Medulla oblongata (tissue), 1 donor: ENCODE measurements at regions not wholly inside any gene's neighbourhood (a gene's known extent, or its start where the extent isn't known, plus 50 kb on each side); places are given as distances from the start of the nearest gene placed in this dataset.

Experiments used
- DNase-seq: peaks from one replicate; pipeline ENCODE4 v3.0.0-alpha.2; 2015; ENCODE audit errors: extremely low spot score

DNA sequence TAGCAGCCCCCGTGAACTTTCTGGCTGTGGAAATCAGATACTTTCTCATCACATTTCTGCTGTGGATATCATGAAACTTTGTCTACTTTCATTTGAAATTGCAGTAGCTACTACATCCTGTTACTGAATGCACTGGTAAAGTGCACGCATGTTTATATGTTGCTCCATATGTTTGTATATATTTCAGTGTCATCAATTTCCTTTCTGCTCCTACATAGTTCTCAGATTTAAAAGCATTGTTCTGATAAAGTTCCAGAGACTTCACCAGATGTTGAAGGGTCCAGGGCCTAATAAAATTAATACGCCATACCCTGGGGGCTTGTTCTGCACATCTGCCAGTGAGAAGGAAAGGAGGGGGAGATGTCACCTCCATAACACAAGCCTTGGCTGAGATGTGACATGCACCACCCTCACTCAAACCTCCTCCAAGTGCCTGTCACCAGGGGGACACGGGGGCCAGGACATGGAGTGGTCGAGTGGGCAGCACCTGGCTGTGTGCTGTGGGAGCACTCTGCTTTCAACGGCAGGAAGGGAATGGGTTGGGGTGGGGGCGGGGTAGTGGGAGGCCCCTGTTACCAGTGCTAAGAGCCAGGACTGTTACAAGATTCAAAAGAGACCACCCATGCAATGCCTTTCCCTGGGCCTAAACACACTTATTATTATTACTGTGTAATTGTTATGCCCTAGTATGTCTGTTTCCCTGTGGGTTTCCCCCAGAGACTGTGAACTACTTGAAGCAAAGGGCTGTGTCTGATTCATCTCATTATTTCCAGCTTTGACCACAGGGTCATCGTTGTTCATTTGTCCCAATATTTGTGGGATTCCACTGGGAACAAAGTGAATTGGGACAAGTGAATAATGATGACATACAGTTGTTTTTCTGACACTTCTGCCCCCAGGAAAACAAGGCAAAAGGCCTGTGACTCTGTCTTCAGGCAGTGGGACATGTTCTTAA, 193.4 kb downstream of the FOXL1 start:
- no peak for DNase-seq

DNA sequence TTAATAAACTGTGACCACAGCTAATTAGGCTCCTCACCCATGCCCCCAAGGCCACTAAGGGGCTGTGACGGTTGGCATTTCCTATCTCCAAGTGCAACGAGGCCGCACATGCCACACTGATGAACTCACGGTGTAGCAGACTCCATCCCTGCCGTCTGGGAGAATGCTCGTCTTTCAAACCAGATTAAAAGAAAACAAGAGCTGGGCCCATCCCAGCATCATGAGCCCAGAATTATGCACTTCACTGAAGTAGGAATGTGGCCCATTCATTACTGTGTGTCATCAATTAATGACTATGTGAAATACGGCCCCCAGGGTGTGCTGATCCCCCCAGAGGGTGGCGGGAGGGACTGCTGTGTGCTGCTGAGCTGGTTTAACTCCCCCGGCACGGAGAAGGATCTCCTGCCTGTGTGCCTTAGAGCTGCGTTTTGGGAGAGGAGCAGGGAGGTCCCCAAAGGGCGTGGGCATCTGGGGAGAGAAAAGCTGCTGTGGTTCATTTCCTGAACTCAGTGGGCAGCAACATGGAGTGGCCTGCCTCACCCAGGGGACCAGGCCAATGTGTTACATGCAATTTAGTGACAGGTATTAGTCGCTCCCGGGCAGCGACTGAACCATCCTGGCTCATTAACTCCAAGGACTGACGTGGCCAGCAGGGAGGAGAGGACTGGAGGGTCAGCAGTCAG, 194.5 kb downstream of the FOXL1 start:
- no peak for DNase-seq

DNA sequence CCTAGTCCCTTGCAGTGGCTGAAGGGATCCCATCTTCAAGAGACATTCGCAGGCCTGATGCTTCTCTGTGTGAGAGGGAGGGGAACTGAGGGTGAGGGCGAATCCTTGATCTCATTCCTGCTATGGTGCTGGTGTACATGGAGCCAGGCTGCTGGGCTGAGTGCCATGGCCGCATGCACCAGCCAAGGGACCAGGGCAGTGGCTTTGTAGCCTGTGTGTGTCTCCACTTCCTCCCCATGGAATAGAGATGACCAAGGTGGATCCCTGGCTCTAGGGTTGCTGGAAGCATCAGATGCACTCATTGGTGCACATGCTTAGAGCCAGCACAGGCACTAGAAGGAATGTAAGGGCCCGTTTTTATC, 195.0 kb downstream of the FOXL1 start:
- DNase-seq, result no peak

DNA sequence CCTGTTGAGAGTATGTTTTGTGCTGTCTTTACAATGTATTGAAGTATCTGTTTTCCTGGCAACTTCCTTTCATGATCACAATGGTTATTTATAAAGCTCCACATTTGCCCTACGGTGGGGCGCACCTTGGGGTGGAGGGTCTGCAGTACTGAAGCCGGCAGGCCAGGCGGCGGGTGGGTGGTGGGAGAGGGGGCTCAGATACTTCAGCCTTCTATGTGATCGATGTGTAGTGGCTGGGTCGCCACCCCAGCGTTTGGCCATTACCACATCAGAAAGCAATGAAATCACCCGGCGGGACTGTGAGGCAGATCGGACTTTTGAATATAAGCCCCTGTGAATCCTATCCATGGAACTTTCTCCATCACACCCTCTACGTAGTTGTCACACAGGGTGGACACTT, 196.6 kb downstream of the FOXL1 start:
- DNase-seq, result no peak

DNA sequence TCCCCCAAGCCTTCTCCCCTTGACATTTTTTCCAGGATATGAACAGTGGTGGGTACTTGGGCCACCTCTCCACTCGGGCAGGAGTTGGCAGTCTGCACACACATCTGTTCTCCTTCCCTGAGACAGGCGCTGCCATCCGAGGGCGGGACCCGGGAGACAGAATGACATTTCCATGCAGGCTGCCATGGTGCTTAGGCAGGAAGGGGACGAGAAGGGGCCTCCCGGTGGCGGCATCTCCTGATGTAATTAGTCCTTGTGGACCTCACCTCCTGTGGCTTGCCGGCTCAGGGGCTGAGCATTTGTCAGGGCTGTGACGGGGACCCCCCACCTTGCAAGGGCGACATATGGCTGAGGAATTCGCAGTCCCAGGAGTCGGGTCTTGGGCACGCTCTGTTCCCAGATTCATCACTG, 197.2 kb downstream of the FOXL1 start:
- no peak for DNase-seq

DNA sequence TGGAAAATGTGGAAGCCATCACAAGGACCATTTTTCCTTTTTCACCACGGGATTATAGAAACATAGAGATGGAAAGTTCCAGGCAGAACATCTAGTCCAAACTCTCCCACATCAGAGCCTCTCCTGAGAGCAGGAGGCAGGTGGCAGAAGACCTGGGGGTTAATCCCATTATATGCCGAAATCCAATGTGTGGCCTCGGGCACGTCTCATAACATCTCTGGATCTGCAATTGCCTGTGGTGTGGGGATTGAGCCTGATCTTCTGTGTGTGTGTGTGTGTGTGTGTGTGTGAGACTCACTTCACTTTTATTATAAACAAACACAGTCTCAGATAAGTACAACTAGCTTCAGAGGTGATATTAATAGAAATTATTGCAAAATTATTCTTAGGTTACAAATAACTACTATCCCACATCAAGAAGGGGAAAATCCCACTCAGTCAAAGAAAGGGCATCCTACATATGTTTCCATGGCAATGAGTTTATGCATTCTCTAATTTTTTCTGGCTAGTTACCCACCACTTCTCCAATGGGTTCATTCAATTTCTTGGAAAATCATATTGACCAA, 199.1 kb downstream of the FOXL1 start:
- no peak for DNase-seq

DNA sequence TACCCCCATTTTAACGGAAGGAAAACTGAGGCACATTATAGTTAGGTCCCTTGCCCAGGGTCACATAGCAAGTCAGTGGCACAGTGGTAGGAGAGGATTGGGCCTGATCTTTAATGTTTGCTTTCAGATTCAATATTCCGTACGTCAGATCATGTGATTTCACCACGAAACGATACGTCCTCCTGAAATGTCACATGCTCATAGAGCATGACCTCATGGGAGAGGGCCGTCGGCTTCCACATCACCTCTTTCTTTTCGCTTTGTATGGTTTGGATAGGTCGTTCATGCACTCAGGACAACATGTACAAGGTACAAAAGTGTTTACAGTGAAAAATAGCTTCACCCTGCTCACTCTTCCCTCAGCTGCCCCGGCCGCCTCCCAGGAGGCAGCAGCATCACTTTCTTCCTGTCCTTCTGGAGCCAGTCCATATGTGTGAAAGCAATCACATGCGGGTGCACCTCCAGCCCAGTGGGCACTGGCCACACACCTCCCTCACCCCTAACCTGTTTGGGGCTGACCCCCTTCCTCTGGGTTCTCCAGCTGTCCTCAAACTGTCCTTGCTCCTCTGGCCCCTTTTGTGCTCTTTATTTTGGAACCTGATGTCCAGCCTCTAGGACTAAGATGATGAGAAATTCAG, 199.9 kb downstream of the FOXL1 start:
- no peak for DNase-seq

DNA sequence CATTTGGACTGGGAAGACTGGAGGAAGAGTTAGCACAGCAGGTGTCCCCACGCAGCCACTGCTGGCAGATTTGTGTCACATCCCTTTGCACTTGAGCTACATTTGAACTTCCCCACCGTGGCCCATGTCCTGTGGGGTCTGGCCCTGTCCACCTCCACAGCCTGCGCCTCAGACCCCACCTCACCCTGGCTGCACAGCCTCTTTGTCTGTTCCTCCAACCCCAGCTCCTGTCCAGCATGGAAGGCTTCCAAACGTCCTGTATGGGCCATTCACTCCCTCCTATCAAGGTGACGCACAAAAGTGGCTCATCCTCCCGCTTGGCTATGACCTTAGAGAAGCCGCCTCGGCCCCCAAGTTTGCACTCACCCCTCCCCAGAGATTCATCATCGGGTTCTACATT, 200.6 kb downstream of the FOXL1 start:
- DNase-seq, result no peak

DNA sequence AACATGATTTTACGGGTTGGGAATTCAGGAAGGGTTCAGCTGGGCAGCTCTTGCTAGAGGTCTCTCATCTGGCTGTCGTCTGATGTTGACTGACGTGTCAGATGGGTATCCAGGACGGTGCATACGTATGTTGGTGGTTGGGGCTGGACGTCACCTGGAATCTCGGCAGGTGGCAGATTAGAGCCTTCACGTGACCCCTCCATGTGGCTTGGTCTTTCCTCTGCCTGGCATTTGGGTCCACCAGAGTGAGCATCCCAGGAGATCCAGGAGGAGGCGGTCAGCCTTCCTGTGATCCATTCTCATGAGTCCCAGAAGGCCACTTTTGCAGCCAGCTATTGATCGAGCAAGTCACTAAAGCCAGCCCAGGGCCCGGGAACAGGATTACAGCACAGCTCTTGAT, 202.7 kb downstream of the FOXL1 start:
- no peak for DNase-seq

DNA sequence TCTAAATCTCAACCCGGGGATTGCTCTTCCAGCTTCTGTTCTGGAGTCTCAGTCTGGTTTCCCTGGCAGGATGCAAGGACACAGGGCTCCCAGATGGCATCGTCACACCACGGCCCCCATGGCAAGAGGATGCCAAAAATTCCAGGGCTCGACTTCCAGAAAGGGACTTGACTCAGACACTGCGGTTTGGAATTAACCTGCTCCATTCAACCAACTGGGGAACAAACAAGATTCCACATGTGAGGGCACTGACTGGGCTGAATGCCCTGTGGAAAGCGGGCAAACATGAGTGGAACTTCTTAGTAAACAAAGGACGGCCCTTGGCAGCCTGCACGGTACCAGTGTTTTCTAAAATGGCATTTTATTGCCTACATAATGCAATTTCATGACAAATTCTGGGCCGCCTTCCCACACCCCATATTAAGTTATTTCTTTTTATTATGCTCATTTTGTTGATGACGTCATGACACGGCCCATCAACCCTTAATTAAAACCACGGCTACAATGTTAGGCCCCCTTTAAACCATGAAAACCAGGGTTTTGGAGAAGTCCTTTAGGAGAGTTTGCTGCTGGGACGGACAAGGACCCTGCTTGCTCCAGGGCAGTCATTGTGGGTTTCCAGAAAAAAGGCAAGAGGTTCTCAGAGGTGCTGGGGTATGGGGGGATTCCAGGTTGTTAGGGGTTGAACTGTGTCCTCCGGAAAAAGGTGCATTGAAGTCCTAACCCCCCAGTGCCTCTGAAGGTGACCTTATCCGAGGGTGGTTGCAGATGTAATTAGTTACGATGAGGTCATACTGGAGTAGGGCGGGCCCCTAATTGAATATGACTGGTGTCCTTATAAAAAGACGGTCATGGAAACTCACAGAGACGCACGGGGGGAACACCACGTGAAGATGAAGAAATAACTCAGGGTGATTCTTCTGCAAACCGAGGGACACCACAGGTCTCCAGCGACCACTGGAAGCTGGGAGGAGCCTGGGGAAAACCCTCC, 205.6 kb downstream of the FOXL1 start:
- DNase-seq, result peak; percentile 38

DNA sequence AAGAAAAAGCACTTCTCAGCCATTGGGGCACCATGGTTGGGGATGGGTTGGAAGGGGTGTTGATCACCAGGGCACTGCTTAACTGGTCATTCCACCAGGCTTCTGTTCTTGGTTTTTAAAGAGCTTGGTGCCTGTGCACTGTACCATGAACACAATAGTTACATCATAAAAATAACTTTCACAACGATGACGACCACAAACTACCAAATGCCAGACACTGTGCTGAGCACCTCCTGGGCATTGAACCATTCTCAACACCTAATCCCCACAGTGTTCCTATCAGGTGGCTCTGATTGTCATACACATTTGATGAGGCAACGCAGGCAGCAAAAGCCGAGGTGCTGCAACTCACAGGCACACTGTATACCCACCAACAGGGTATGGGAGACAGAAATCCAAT, 208.0 kb downstream of the FOXL1 start:
- DNase-seq, result no peak

DNA sequence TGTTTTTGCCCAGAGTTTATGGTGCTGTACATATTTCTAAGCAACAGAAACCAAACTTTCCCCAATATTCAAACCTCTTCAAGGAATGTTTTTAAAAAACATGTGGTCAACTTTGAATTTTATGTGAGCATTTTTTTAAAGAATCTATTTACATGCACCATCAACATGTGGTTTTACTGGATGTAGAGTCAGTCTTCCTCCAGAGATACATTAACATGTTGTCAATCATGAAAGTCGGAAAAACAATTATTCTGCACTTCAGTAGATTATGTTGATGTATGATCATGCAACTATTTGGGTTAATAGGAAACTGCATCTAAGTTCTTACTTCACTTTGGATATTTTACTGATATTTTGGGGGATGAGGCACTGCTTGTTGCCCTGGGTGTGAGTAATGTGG, 208.6 kb downstream of the FOXL1 start:
- DNase-seq, result no peak

DNA sequence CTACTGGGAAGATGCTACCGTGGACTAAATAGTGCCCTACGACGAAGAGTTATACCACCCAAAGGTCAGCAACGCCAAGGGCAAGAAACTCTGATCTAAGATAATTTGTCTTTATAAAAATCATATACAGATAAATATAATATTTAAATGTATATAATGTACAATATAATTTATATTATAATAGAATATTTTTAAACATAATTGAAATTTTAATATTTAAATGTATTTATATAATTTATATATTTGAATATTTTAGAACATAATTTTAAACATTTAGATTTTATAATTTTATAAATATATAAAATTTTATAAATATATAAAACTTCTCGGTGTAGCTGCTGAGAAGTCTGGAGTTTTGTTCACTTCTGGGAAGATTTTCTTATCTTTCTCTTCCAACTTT, 209.2 kb downstream of the FOXL1 start:
- DNase-seq, result no peak

DNA sequence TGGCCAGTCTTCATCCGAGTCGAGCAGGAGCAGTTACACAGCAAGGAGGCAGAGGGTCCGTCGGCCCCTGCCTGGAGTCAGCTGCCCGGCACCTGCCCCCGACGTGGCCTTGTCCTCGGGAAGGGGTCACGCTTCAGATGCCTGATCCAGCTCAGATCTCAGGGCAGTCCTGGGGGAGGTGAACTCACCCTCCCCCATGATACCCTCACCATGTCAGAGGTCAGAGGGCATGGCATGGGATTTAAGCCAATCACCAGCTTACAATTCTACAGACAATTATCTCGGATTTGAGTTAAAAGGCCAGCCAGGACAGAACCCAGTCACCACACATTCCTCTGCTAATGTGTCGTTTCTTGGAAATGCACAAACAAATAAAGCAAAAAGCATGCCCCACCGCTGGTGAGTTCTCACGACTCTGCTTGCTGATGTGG, 211.3 kb downstream of the FOXL1 start:
- no peak for DNase-seq

DNA sequence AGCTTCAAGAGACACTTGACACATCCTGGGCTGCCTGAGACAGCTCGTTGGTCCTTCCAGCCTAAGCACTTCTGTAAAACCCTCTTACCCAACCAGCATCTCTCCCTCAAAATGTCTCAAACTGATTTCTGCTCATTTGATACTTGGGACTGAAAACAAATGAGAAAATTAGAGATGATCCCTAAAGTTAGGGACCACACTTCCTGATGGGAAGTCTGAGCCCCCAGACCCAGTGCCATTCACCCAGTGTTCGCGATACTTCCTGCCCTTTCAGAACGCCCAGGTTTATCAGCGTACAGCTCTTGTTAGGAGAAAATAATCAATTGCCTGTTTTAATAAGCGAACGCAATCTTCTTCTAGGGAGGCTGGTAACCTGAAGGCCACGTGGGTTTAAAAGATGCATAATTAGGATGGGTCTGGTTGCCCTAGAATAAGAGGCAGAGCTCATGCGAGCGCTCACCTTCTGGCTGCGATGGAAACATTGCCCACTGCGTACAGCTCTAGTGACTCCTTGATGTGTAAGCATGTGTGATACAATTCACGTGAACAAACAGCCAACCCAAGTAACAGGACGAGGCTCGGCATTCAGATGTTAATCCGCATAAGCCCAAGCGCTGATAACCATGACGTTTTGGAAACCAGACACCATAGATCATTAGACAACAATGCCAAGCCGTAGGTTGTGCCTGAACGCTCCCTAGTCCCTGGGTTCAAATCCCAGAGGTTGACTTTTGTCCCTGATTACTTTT, 213.1 kb downstream of the FOXL1 start:
- DNase-seq, result no peak

DNA sequence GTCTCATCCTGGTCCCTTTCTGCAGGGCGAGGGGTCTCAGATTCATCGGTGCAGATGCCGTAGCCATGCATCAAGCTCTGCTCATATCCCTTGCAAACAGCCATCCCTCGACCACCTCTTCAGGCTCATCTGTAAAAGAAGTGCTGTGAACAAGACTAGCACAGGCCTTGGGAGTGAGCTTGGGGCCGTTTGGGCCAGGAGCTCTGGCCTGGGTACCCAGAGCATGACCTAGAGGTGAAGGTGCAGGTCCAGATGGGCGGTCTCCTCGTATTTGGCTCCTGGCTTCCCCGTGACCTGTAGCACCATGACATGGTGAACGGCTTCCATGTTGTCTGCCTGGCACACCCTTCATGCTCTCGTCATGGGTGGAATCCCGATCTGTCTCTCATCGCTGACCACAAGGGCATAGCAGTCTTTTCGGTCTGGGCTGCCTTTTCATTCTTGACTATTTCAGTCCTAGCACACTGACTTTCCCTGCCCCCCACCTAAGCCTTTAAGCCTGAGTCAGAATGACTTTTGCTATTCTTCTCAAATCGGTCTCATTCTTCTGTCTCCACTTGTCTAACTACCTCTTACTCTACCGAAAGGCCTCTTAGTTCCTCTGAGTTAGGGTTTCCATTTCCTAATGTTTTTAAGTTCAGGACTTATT, 216.0 kb downstream of the FOXL1 start:
- DNase-seq, result no peak

DNA sequence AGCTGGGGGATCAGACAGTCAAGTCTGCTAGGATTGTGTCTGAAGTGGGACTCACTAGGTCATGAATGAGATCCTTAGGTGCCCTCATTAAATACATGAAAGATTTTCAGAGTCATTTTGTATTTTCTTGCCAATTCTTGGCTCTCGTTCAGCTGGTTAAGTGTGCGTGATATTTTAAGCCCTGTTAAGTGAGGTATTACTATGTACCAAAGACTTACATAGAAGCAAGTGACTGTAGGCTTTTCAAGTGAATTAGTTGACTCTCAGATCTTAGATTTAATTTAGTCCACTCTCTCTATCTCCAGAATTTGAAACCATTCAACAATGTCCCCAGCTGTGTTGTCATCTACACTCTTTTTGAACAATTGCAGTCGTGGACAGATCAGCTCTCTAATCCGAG, 219.4 kb downstream of the FOXL1 start:
- DNase-seq, result no peak

DNA sequence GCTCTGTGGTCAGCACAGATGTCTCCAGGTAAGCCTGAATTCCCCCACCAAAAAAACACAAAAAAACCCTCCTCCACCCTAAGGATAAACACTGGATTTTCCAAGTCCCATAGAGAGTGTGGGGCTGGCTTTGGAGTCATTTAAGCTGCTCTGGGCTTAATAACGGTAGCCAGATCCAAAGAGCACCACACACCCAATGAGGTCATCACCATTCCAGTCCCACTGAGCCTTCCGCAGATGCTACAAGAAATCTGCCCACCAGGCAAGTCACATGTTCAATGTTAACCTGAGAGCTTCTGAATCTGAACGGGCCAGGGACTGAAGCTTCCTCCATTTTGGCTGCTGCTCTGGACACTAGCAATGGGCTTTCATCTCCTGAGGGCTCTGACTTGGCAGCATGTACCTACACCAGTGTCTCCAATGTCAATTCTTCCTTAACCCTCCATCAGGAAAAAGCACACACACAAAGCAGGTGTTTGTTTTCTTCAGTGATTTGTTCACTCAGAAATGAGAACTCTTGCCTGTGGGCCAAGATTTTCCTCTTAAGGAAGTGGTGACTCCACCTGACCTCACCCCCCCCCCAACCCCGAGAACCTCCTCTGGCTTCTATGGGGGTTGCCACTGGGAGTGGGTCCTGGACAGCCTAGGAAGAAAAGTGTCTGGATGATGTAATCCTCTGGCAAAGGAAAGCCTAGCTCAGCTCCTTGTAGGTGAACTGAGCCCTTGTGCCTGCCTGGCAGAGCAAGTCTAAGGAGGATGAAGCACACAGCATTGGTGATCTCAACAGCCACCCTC, 220.1 kb downstream of the FOXL1 start:
- DNase-seq, result no peak

DNA sequence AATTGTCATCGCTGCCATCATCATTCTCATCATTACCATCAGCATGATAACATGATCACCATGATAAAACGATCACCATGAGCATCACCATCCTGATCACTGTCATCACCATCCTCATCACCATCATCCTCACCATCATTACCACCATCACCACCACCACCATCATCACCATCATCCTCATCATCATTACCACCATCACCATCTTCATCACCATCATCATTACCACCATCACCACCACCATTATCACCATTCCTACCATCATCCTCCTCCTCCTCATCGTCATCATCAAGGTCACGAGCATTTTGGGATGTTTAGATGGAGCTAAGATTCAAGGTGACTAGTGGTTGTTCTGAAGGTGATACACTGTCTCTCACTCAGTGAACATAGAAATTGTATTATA, 221.0 kb downstream of the FOXL1 start:
- no peak for DNase-seq
